ENCODE measurements at regions not wholly inside any gene's neighbourhood (a gene's known extent, or its start where the extent isn't known, plus 50 kb on each side); places are given as distances from the start of the nearest gene placed in this dataset.

- TF ChIP-seq ATF7 (IDR thresholded peaks at IDR 0.05) (no peak), ATF7 (CRISPR knock-in tag; IDR thresholded peaks at IDR 0.05) (no peak), PHF8 (CRISPR knock-in tag; IDR thresholded peaks at IDR 0.05) (no peak), CTCF (CRISPR knock-in tag; IDR thresholded peaks at IDR 0.05) (no peak), HIC2 (CRISPR knock-in tag; IDR thresholded peaks at IDR 0.05; ENCODE audit: low read depth) (no peak), CC2D1A (CRISPR knock-in tag; IDR thresholded peaks at IDR 0.05) (no peak), STAT6 (CRISPR knock-in tag; IDR thresholded peaks at IDR 0.05; ENCODE audit: borderline replicate concordance) (no peak), ZBTB7A (CRISPR knock-in tag; IDR thresholded peaks at IDR 0.05) (no peak), CBX1 (IDR thresholded peaks at IDR 0.05; ENCODE audit: low read depth) (no peak), ZFX (CRISPR knock-in tag; IDR thresholded peaks at IDR 0.05; ENCODE audit: low read depth) (no peak), POLR2A (IDR thresholded peaks at IDR 0.05; ENCODE audit: insufficient read depth in 1 of 2, low read depth in 2 of 2, low read length in 2 of 2) (no peak)
- TF ChIP-seq, protein P1, sequence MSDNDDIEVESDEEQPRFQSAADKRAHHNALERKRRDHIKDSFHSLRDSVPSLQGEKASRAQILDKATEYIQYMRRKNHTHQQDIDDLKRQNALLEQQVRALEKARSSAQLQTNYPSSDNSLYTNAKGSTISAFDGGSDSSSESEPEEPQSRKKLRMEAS (IDR thresholded peaks at IDR 0.05) = no peak
- TF ChIP-seq, protein P2, sequence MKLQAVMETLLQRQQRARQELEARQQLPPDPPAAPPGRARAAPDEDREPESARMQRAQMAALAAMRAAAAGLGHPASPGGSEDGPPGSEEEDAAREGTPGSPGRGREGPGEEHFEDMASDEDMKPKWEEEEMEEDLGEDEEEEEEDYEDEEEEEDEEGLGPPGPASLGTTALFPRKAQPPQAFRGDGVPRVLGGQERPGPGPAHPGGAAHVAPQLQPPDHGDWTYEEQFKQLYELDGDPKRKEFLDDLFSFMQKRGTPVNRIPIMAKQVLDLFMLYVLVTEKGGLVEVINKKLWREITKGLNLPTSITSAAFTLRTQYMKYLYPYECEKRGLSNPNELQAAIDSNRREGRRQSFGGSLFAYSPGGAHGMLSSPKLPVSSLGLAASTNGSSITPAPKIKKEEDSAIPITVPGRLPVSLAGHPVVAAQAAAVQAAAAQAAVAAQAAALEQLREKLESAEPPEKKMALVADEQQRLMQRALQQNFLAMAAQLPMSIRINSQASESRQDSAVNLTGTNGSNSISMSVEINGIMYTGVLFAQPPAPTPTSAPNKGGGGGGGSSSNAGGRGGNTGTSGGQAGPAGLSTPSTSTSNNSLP (IDR thresholded peaks at IDR 0.05; ENCODE audit: low read depth, low read length) = no peak
Measured at GRCh38 chr17:79679631-79680317, 51.0 kb upstream of the ENPP7 start.
